ENCODE measurements at regions not wholly inside any gene's neighbourhood (a gene's known extent, or its start where the extent isn't known, plus 50 kb on each side); places are given as distances from the start of the nearest gene placed in this dataset.

DNA sequence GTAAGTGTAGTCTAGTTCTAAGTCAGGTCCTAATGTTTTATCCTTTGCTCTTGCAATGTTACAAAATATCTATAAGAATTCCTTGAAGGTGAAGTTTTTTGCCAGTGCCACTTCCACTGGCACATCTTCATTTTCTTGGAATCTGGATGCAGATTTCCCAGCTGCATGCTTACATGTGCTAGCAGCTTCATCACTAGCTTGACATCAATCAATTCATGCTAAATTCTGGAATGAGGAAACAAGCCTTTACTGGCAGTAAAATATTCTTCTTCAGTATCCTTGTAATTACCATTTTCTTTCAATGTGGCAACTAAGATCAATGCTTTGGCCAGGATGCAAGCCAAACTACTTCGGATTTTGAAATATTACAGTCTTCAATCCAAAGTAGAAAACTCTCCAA, 200.6 kb upstream of the SIX2 start:
- CTCF ChIA-PET: no interaction called here
- POLR2A ChIA-PET: no interaction called here
- no peak for DNase-seq (ENCODE audit: extremely low spot score)
- TF ChIP-seq FOXK2 (IDR thresholded peaks at IDR 0.05) (no peak), L3MBTL2 (conservative IDR thresholded peaks at IDR 0.05) (no peak), BHLHE40 (IDR thresholded peaks at IDR 0.05; ENCODE audit: borderline replicate concordance) (no peak), ZNF384 (IDR thresholded peaks at IDR 0.05) (no peak), FOXM1 (IDR thresholded peaks at IDR 0.05; ENCODE audit: borderline replicate concordance) (no peak), NFRKB (IDR thresholded peaks at IDR 0.05) (no peak), SP1 (IDR thresholded peaks at IDR 0.05) (no peak), TARDBP (IDR thresholded peaks at IDR 0.05) (no peak), ELF4 (IDR thresholded peaks at IDR 0.05) (no peak)
- TF ChIP-seq, protein P1, sequence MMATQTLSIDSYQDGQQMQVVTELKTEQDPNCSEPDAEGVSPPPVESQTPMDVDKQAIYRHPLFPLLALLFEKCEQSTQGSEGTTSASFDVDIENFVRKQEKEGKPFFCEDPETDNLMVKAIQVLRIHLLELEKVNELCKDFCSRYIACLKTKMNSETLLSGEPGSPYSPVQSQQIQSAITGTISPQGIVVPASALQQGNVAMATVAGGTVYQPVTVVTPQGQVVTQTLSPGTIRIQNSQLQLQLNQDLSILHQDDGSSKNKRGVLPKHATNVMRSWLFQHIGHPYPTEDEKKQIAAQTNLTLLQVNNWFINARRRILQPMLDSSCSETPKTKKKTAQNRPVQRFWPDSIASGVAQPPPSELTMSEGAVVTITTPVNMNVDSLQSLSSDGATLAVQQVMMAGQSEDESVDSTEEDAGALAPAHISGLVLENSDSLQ (IDR thresholded peaks at IDR 0.05): no peak

DNA sequence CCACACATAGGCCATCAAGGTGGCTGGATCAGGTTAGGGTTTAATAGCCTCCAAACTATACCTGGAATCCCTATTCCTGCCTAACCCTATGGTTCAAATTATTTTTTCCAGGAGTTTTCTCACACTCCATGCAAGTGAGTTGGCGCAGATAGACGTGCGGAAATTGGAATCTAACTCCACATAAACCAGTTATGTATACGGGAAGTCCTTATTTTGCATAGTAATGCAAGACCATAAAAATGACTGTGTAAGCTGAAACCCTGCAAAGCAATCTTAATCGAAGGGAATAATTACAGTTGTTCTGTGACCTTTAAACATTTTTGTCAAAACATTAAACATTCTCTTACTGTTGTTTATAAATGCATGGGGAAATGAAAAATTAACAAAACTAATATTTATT, 200.1 kb upstream of the SIX2 start:
- TF ChIP-seq CTBP1 (IDR thresholded peaks at IDR 0.05; ENCODE audit: borderline replicate concordance): no peak
- TF ChIP-seq NFRKB (IDR thresholded peaks at IDR 0.05): no peak
- TF ChIP-seq SP1 (IDR thresholded peaks at IDR 0.05): no peak
- POLR2A ChIA-PET: no interaction called here
- DNase-seq (ENCODE audit: extremely low spot score): no peak
- CTCF ChIA-PET: no interaction called here

DNA sequence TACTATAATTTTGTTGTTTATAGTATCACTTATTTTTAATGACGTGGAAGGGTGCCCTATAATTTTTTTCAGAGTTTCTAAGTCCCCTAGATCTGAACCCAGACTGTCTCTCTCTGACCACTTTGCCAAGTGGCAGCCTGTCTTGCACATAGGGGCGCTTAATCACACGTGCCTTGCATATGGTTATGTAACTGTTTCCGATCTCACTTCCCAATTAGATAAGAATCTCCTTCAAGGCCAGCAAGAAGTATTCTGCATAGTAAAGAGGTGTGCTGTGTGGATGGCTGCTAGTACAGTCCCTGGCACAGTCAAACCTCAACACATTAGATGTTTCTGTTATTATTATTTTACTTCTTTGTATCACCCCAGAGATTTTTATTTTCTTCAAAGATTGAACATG, 197.8 kb upstream of the SIX2 start:
- ChIA-PET CTCF (no interaction called here), POLR2A (no interaction called here)
- DNase-seq (ENCODE audit: extremely low spot score): no peak
- TF ChIP-seq TARDBP (IDR thresholded peaks at IDR 0.05) (no peak), CTBP1 (IDR thresholded peaks at IDR 0.05; ENCODE audit: borderline replicate concordance) (no peak), ELF4 (IDR thresholded peaks at IDR 0.05) (no peak), NFRKB (IDR thresholded peaks at IDR 0.05) (no peak), FOXK2 (IDR thresholded peaks at IDR 0.05) (no peak), FOXA1 (IDR thresholded peaks at IDR 0.05) (no peak), LEF1 (IDR thresholded peaks at IDR 0.05; ENCODE audit: borderline replicate concordance) (no peak), L3MBTL2 (conservative IDR thresholded peaks at IDR 0.05) (no peak), SUZ12 (IDR thresholded peaks at IDR 0.05) (no peak), ARNT (IDR thresholded peaks at IDR 0.05) (no peak), BHLHE40 (IDR thresholded peaks at IDR 0.05; ENCODE audit: borderline replicate concordance) (no peak), SP1 (IDR thresholded peaks at IDR 0.05) (no peak), HDGF (IDR thresholded peaks at IDR 0.05; ENCODE audit: borderline replicate concordance) (no peak), ZNF384 (IDR thresholded peaks at IDR 0.05) (no peak), FOXM1 (IDR thresholded peaks at IDR 0.05; ENCODE audit: borderline replicate concordance) (no peak)
- TF ChIP-seq, protein P1 (IDR thresholded peaks at IDR 0.05): no peak

DNA sequence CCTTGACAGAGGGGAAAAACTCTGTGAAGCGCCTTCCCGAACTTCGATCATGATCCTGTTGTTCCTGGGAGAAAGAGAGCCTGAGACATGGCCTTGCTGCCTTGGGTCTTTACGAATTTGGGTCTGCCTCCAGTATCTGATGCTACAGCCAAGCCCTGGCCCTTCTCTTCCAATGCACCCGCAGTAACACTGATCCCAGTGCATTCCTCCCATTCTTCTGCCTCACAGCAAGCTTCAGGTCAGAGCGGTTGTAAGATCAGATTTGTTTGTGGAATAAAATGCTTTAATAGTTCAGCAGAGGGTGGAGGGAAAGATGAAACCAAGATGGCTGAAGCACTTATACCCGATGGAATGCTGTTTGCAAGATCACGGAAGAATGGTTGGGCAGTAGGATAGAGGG, 196.7 kb upstream of the SIX2 start:
- POLR2A ChIA-PET: no interaction called here
- DNase-seq (ENCODE audit: extremely low spot score): no peak
- TF ChIP-seq, protein P1 (IDR thresholded peaks at IDR 0.05): no peak
- TF ChIP-seq FOXK2 (IDR thresholded peaks at IDR 0.05) (no peak), NFRKB (IDR thresholded peaks at IDR 0.05) (no peak), TARDBP (IDR thresholded peaks at IDR 0.05) (no peak), CTBP1 (IDR thresholded peaks at IDR 0.05; ENCODE audit: borderline replicate concordance) (no peak), HDGF (IDR thresholded peaks at IDR 0.05; ENCODE audit: borderline replicate concordance) (no peak), L3MBTL2 (conservative IDR thresholded peaks at IDR 0.05) (no peak)
- CTCF ChIA-PET: no interaction called here

DNA sequence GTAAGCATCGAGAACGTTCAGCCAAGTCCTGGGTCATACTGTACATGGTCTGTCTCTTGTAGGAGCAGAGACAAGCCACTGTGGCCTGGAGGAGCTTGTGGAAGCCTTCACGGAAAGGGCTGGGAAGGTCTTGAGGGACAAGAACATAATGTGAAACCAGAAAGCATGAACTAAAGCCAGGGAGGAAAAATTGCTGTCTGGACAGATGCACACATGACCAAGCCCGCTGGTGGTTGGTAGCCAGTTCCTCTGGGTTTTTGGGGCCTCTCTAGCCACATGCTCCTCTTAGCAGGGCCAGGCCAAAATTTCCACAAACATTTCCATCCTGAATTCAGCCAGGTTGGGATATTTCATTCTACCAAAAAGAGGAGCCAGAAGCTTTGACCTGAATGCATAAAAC, 196.2 kb upstream of the SIX2 start:
- POLR2A ChIA-PET: no interaction called here
- no peak for DNase-seq (ENCODE audit: extremely low spot score)
- CTCF ChIA-PET: no interaction called here
- TF ChIP-seq LEF1 (IDR thresholded peaks at IDR 0.05; ENCODE audit: borderline replicate concordance): no peak
- TF ChIP-seq SP1 (IDR thresholded peaks at IDR 0.05): no peak
- no peak for TF ChIP-seq NFRKB (IDR thresholded peaks at IDR 0.05)
- TF ChIP-seq CTBP1 (IDR thresholded peaks at IDR 0.05; ENCODE audit: borderline replicate concordance): no peak
- no peak for TF ChIP-seq SUZ12 (IDR thresholded peaks at IDR 0.05)
- TF ChIP-seq ELF4 (IDR thresholded peaks at IDR 0.05): no peak
- no peak for TF ChIP-seq L3MBTL2 (conservative IDR thresholded peaks at IDR 0.05)
- TF ChIP-seq TARDBP (IDR thresholded peaks at IDR 0.05): no peak
- no peak for TF ChIP-seq FOXM1 (IDR thresholded peaks at IDR 0.05; ENCODE audit: borderline replicate concordance)
- TF ChIP-seq ARNT (IDR thresholded peaks at IDR 0.05): no peak

DNA sequence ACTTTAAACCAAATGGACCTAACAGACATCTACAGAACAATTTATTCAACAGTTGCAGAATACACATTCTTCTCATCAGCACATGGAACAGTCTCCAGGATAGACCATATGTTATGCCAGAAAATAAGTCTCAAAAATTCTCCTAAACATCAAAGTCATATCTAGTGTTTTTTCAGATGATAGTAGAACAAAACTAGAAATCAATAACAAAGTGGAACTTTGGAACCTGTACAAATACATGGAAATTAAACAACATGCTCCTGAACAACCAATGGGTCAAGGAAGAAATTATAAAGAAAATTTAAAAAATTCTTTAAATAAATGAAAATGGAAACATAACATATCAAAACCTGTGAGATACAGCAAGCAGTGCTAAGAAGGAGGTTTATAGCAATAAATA, 194.1 kb upstream of the SIX2 start:
- no peak for TF ChIP-seq ZNF384 (IDR thresholded peaks at IDR 0.05)
- no peak for TF ChIP-seq FOXA1 (IDR thresholded peaks at IDR 0.05)
- no peak for TF ChIP-seq CTBP1 (IDR thresholded peaks at IDR 0.05; ENCODE audit: borderline replicate concordance)
- TF ChIP-seq HDGF (IDR thresholded peaks at IDR 0.05; ENCODE audit: borderline replicate concordance): no peak
- TF ChIP-seq FOXM1 (IDR thresholded peaks at IDR 0.05; ENCODE audit: borderline replicate concordance): no peak
- TF ChIP-seq, protein P1 (IDR thresholded peaks at IDR 0.05): no peak
- TF ChIP-seq TARDBP (IDR thresholded peaks at IDR 0.05): no peak
- no peak for TF ChIP-seq SUZ12 (IDR thresholded peaks at IDR 0.05)
- no peak for TF ChIP-seq ARNT (IDR thresholded peaks at IDR 0.05)
- no peak for TF ChIP-seq L3MBTL2 (conservative IDR thresholded peaks at IDR 0.05)
- no peak for TF ChIP-seq FOXK2 (IDR thresholded peaks at IDR 0.05)
- no peak for TF ChIP-seq LEF1 (IDR thresholded peaks at IDR 0.05; ENCODE audit: borderline replicate concordance)
- ChIA-PET POLR2A (no interaction called here), CTCF (no interaction called here)
- no peak for DNase-seq (ENCODE audit: extremely low spot score)
